RWPE2 (cell line): ENCODE measurements at regions not wholly inside any gene's neighbourhood (a gene's known extent, or its start where the extent isn't known, plus 50 kb on each side); places are given as distances from the start of the nearest gene placed in this dataset.
A peak's percentile ranks its signal among the peaks of the same experiment; 100 is the strongest.

Experiments
- ATAC-seq: fragments of 200-7000 bp; cut with Tn5 transposase; 3 replicates; pipeline ENCODE4 v1.9.1; 2021; ENCODE audit warnings: low read depth
- DNase-seq: peaks from one replicate; pipeline ENCODE4 v3.0.0-alpha.2; 2020; ENCODE audit warnings: low spot score
- H3K27ac ChIP-seq: fragments of 450-650 bp; 2 replicates; pipeline ENCODE4 v1.5.1; 2017; ENCODE audit warnings: mild to moderate bottlenecking; ENCODE audit not compliant: poor library complexity, severe bottlenecking
- H3K27me3 ChIP-seq: fragments of 250-450 bp; sonication (Bioruptor Pico); 2 replicates; pipeline ENCODE4 v1.5.1; 2021; ENCODE audit warnings: mild to moderate bottlenecking, moderate library complexity; ENCODE audit not compliant: insufficient read depth, poor library complexity, severe bottlenecking
- H3K36me3 ChIP-seq: fragments of 250-450 bp; sonication (Bioruptor Pico); 2 replicates; pipeline ENCODE4 v1.5.1; 2020; ENCODE audit warnings: low read depth, mild to moderate bottlenecking, moderate library complexity
- H3K4me1 ChIP-seq: fragments of 250-450 bp; sonication (Bioruptor Pico); 2 replicates; pipeline ENCODE4 v1.5.1; 2021; ENCODE audit warnings: mild to moderate bottlenecking, moderate library complexity; ENCODE audit not compliant: insufficient read depth, poor library complexity, severe bottlenecking
- H3K4me3 ChIP-seq: fragments of 250-450 bp; sonication (Bioruptor Pico); 2 replicates; pipeline ENCODE4 v1.5.1; 2021; ENCODE audit warnings: mild to moderate bottlenecking, moderate library complexity; ENCODE audit not compliant: severe bottlenecking
- H3K9me3 ChIP-seq: fragments of 250-450 bp; sonication (Bioruptor Pico); 2 replicates; pipeline ENCODE4 v1.5.1; 2021; ENCODE audit warnings: mild to moderate bottlenecking, moderate library complexity; ENCODE audit not compliant: severe bottlenecking
- CTCF ChIP-seq: fragments of 450-650 bp; IDR thresholded peaks from one replicate; pipeline ENCODE4 v1.5.1; 2017; ENCODE audit warnings: mild to moderate bottlenecking, moderate library complexity; ENCODE audit not compliant: poor library complexity, severe bottlenecking

- Histone ChIP-seq H3K27ac (peak overlapping the region; percentile 54), H3K4me1 (peaks cover 17% of the 10 kb centered on the region), H3K4me3 (no peak overlapping the region), H3K27me3 (no peaks in the 10 kb centered on the region), H3K36me3 (no peaks in the 10 kb centered on the region), H3K9me3 (no peaks in the 10 kb centered on the region)
- TF ChIP-seq CTCF = no peak
- peak; percentile 94 for ATAC-seq
- peak; percentile 75 for DNase-seq
Measured at GRCh38 chr10:90674928-90675327, 182.9 kb downstream of the HTR7 start.

- Histone ChIP-seq H3K9me3 (no peaks in the 10 kb centered on the region), H3K27me3 (no peaks in the 10 kb centered on the region), H3K4me3 (no peak overlapping the region), H3K4me1 (peaks cover 17% of the 10 kb centered on the region), H3K36me3 (no peaks in the 10 kb centered on the region), H3K27ac (peak overlapping the region; percentile 54)
- TF ChIP-seq CTCF = no peak
- ATAC-seq (peak; percentile 82), DNase-seq (no peak)
Measured at GRCh38 chr10:90675621-90676020, 182.2 kb downstream of the HTR7 start.
